DMS 273 treated with DMSO at 0.1 percent for 48 hours (cell line): ENCODE measurements at regions not wholly inside any gene's neighbourhood (a gene's known extent, or its start where the extent isn't known, plus 50 kb on each side); places are given as distances from the start of the nearest gene placed in this dataset.

Experiments used
- DNase-seq: peaks from one replicate; lab custom pipeline; 2025; lab: John Stamatoyannopoulos, UW

DNA sequence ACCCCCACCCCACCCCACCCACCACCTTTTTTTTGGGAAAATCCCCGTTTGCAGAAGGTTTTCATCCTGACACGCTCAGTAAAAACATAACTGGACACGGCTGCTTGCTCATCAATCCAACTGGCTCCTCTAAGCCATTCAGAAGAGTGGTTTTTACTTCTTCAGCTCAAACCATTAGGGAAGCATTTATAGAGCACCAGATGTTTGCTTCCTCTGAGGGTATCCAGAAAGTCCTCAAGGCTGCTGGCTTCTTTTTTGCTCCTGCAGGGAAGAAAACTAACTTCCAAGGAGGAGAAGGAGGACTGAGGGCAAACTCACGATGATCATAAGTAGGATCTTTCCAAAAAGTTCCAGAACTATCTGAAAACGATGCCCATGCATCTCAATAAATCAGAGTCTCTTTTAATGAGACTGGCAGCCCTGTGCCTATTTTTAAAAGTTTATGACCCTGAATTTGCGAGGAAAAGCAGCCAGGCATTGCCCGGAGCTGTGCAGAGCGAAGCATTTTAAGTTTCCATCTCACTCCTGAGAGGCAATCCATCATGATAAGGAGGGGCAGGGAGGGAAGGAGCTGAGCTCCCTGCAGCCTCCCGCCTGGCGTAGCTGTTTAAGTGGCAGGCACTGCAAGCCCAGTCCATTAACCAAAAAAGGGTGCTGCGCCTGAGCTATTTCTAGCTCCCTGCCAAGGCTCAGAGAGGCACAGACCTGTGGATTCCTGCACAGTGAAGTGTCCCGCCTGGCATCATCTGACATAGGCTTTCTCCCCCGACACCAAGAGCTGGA is 146.3 kb upstream of the FOXF1 start:
- no peak for DNase-seq

DNA sequence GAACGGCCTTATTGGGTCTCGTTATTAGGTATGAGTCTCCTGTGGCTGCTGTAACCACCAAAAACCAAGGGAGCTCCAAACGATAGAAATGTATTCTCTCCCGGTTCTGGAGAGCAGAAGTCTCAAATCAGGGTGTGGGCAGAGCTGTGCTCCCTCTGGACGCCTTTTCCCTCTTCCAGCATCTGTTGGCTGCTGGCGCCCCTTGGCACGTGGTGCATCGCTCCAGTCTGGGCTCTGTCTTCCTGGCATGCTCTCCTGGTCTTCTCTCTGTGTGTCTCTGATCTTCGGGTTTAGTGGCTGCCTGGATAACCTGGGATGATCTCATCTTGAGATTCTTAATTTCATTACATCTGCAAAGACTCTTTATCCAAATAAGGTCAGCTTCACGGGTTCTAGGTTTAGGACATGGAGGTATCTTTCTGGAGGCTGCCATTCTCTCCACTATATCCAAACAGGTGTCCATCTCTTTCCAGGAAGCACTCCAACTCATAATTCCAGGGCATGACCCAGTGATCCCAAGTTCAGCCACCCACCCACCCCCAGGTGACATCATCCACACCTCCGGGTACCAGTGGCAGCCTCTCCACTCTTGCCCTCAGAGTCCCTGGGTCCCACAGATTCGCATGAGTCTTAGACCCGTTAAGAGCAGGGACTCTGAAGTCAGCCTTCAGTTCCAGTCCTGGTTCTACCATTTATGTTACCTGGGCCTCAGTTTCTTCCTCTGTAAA is 145.5 kb upstream of the FOXF1 start:
- no peak for DNase-seq

DNA sequence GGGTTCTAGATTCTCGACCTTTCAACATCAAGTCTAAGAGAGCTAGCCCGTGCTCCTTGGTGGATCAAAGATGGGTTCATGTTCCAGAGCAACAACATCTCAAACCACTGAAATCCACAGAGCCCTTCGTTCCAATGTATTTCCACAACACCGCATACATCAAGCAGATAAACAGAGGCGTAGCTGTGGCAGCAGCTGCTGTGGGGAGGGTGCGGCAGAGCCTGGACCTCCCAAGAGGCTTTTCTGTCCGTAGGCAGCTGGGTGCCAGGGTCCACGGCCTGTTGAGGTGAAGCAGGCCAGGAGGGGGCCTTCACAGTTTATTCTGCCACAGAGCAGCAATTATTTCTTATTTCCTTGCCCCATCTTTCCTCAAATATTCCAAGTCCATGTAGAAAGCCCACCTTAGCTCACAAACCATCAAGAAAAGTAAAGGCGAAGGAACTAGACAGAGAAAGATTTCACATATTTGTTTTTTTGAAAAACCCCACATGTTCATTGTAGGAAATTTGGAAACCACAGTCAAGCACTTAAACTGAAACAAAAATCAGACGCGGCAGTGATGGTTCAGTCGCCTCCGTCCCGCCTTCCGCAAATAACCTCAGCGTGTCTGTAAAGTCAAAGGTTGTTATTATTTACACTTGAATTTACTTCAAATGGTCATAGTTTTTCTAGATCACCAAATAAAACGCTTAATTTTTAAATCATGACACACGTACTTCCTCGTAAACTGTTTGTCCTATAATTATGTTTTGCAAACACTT is 144.6 kb upstream of the FOXF1 start:
- no peak for DNase-seq

DNA sequence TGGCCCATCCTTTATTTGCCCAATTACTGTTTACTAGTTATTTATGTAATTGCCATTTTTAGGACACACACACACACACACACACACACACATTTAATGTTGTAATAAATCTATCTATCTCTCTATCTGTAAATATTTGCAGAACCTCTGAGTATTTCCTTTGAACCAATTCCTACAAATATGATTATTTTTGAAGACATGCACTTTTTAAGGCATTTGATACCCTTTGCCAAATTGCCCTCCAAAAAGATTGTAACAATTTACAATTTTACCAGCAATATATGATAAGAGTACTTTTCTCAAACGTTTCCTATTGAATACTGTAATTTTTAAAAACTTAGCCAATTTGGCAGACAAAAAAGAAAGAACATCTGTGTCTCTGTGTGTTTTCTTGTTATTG is 143.8 kb upstream of the FOXF1 start:
- no peak for DNase-seq

DNA sequence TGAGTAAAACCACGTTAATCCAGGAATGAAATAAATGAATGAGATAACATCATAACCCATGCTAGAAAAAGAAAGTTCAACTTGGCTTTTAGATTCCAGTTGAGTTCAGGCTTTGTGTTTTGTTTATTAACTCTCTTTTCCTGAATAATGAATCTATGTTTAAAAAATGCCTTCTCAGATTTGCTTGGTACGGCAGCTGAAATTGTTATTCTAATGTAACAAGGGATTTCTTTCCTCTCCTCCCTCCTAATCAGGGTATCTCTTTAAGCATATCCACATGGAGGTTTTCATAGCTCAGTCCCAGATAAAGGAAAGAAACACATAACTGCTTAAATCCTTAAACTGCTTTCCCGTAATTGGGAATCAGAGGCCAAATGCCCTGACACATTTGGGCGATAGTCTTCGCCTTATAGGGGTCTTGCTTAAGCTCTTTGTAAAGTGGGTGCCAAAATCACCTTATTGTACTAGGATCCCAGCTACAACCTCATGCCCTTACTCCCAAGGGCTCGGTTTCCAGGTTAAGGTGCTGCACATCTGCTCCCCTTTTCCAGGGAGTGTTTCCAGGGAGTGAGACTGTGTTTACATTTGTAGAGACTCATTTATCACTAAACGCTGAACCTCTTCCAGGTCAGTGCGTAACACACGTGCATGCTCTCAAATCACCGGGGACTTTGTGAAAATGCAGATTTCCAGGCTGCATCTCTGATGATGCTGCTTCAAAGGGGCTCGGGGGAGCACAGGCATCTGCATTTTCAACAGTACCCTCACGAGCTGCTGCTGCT is 142.8 kb upstream of the FOXF1 start:
- DNase-seq, result no peak

DNA sequence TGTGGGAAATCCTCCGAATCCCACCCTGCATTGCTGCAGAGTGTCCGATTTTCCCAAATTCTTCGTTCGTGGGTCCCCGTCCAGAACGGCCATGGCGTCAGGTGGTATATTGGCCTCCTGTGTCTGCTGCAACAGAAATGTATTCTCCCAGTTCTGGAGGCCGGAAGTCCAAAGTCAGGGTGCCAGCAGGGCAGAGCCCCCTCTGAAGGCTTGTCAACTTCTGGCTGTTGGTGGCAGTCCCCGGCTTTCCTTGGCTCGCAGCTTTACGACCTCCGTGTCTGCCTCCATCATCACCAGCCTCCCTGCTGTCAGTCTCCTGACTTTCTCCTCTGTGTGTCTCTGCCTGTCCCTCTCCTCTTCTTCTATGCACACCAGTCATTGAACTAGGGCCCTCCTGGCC is 142.1 kb upstream of the FOXF1 start:
- DNase-seq, result no peak

DNA sequence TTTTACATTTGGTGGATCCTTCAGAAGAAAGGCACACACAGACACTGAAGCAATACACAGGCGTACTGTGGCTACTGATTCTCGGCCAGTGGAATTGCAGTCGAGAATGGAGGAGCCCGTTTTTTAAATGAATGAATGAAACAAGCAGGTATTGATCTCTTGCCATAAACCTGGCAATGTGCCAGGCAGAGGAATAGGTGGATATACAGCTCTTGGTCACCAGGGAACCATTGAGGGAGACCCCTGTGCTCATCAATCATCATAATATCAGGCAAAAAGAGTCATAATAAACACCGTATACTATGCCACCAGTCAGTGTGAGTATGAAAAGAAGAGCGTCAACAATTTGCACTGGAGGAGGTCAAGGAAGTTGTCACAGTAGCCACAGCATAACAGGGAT is 140.3 kb upstream of the FOXF1 start:
- DNase-seq, result no peak

DNA sequence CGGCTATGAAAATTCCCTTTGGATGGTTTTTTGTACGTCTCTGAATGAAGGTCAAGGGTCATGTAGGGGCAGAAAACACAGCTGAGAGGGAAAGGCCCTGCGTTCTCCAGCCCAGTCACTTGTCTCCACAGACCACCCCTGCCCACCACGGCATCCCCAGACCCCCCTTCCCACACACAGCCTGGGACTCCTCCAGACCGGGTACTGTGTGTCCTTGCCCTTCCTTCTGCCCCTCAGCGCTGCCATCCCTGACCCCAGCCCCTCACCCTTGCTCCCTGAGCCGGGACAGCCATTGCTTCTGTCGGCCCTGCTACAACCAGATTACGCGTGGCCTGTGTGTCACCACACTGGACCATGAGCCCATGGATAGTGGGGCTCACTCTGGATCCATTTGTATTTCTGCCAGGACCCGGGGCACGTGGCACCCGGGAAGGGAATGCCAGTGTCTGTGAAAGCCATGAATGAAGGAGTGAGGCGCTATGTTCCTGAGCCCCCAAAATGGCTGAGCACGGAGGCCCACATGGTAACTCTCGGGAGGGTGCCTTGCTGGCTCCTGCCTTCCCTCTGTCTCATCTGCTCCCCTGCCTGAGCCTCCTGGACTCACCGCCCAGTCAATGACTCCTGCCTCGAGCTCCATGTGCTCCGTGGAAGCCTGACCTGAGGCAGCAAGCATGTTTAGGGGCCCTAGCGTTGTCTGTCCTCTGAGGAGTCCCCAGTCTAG is 139.1 kb upstream of the FOXF1 start:
- no peak for DNase-seq

DNA sequence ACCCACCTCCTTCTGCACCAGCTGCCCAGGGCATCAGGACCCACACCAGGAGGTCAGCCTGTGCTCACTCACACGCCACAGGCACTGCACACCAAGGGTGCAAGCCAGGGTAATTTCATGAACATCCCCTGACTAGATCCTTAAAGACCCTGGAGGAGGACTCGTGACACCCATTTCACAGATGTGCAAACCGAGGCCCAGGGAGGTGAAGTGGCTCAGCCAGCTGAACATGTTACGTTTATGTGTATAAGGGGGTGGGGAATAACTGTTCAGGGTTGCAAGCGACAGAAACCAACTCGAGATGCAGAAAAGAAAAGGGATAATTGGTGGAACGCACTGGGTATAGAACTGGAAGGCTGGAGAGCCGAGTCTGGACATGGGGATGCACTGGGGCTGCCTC is 138.1 kb upstream of the FOXF1 start:
- DNase-seq, result no peak

DNA sequence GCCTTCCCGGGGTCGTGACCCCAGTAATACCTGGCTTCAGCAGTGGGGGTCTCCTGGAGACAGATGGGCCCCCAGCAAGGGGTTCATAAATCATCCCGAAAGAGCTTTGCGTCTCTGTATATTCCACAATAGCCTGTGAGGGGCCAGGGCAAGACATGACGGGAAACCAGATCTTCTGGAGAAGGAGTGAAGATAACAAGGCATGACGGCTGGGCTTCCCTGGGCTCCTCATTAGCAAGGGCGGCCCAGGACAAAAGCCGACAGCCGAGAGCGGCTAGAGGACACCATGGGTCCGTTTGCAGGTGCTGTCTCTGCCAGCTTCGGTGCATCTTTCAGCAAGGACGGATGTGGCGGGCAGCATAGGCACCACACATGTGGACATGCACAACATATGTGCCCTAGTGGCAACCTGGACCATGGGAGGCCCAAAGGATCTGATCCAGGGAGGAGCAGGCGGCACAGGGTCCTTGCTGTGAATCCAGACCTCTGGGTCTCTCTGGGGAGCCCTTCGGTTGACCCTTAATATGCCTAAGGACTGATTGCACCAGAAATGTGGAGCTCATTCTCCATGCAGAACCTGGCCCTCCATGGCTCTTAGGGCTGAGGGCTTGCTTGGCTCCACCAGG is 136.9 kb upstream of the FOXF1 start:
- DNase-seq, result no peak

DNA sequence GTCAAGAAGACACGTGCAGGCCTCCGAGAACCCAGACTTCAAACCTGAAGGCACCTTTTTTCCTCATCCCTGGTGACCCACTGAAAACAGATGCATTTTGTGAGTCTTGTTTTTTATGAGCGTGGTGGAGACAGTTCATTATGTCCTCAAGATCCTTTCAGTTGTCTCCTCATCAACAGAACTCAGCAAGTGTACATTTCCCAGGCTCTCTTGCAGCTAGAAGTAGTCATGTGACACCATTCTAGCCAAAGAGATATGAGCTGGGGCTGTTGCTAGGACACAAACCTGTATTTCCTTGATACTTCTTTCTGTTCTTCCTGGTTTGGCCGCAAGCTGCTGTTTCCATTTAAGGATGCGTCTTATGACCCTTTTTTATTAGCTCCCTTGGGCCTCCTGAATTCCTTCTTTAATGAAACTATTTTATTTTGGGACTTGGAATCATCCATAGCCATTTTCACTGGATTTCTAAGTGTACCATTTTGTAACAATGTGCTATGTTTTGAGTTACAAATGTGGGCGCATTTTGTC is 135.7 kb upstream of the FOXF1 start:
- DNase-seq, result no peak

DNA sequence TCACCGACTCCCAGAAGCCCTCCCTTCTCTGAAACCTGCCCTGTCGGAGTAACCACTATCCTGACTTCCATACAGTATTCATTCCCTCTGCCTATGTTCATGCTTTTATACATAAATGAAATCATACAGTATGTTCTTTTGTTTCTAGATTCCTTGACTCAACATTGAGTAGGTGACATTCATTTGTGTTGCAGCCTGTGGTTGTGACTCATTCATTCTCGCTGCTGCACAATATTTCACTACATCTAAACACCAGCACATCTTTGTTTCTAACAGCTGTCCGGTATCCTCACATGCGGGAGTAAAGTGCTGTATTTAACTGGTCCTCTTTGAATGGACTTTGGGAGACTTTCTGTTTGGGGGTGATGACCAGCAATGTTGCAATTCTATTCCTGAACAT is 135.0 kb upstream of the FOXF1 start:
- DNase-seq, result no peak

DNA sequence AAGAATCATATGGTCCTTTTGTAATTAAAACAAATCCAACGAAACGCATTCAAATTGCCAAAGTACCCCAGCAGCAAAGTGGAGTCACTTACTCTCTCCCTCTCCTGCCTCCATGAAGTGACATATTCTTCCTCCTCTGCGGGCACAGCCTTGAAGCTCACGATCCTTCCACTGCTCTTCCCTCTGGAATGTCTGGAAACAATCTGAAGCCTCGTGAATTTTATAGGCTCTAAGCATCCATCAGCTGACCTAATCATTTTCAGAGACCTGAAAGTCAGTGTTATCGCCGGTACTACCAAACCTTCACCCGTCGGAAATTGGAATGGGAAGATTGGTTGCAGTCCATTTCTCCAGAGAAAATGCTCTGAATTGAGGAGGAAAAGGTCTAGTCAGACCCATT is 134.5 kb upstream of the FOXF1 start:
- DNase-seq, result no peak

DNA sequence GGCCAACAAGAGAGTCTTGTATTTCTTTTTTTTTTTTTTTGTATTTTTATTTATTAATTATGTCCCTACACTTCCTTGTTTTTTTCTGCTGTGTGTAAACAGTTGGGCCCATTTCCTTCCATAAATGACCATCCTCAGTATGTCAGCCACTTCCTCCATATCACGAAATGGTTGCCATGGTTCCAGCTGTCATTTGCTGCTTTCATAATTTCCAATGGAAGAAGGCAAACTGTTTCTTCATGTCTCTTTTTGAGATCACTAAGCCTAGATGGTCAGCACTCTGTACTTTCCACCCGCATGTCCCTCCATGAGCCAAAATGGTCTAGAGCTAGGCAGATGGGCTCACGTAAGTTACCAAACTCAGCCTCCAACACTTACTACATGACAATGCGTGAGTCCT is 133.5 kb upstream of the FOXF1 start:
- DNase-seq, result no peak

DNA sequence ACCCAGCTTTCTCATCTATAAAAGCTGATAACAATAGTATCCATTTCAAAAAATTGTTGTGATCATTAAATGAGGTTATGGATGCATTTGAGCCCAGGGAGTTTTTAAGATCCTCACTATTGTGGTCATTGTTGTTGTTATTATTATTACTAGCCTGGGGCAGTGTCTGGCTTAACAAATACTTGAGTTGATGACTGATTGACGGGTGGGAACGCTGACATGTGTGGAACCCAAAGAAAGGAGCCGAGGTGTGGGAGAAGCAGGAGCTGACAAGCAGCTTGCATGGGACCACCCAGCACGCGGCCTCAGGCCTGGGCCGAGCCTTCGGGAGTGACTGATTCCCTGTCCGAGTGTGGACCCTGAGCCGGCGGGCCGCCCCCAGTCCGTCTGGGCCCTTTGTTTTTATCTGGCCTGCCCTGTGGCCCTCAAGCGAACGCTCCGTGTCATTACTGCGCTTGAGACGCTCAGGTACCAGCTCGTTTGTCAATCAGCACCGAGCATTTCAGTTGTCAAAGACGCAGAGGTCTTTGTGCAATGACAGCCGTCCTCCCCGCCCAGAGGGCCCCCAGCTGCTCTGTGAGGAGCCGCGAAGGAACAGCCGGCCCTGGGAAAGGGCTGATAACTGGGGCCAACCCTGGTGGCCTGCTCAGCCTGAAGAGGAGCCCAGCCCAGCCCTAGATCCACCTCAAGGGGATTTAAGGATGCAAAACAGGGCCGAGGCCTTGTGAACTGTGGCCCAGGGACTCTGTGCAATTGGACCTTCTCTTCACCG is 132.9 kb upstream of the FOXF1 start:
- DNase-seq, result no peak

DNA sequence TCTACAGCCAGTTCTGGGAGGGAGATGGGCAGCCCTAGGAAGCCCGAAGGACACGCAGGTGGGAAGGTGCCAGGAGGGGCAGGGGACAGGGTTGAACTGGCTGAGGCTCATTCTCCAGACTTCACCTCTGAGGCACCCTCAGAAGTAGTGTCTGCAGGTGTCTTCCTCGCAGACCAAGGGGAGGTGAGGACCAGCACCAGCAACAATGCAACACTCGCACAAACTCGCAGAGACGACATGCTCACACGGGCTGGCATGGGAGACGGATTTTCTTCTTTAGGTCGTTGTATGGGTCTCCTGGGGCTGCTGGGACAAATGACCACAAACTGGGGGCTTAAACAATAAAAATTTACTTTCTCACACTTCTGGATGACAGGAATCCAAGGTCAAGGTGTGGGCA is 132.2 kb upstream of the FOXF1 start:
- no peak for DNase-seq

DNA sequence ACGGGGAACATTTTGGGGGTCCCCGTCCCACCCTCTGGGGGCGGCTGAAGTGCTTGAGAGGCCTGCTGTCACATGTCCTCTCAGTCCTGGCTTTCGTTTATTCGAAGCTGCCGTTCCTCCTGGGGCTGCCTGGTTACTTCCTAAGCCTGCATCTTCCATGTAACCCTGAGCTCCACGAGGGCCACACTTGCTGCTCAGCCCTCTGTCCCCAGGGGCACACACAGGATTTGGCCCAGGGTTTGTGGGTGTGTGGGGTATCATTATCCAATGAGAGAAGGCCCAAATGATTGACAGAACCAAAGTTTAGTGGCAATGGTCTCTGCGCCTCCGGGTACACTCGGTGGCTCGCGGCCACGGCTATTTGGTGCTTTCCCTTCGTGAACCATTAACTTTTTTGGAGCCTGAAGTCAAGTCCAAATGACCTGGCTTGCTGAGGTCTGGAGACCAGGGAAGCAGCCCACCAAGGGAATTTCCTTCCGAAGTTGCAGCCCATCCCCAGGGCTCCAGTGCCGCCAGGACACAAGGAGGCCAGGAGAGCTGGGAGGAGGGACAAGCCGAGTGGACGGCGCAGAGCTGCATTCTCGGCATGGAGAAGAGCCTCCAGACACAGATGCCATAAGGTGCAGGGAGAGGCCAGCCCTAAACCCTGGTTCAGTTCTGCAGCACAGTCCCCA is 131.4 kb upstream of the FOXF1 start:
- no peak for DNase-seq

DNA sequence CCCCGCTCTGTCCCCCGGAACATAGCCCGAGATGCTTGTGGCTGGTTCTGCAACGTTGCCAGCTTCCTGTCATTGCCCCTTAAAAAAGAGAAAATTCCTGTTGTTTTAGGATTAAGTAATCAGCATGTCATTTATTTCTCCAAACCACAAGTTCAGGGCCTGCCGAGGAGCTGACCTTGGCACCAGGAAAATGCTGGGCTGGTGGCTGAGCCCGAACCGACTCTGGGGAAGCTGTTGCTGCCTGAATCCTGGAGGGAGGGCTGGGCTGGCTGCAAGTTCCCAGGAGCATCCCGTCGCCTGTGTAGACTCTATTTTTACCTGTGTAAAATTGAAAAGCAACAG is 130.9 kb upstream of the FOXF1 start:
- no peak for DNase-seq

DNA sequence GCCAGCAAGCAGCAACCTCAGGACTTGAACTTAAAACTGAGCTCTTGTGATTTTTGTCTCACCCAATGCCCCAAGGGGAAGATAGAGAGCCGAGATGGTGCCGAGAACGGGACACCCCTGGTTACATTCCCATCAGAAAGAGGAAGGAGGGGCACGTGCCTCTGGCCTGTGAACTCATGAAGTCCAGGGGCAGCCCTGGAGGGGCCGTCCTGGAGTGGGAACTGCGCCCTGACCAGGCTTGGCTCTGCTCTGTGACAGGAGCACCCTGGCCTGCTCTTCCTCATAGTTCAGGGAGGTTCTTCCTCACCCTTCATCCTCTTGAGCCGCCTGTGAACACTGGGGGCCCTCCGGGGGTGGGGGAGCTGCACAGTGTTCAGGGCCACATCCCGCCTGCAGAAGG is 130.3 kb upstream of the FOXF1 start:
- no peak for DNase-seq

DNA sequence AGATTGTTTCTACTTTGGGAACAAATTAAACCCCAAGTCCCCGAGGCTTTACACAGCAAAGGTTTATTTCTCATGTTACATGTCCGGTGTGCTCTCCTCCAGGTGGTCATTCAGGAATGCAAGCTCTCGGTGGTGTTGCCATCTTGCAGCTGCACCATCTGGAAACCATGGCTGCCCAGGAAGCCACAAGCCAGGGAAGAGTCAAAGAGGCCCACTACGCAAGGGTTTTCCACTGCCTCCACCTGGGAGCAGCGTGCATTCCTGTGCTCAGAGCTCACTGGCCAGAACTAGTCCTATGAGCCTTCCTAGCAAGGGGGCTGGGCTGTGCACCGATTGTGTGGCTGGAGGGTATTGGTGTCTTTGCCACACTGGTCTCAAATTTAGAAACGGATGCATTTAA is 128.8 kb upstream of the FOXF1 start:
- DNase-seq, result no peak
